NCI-H146 treated with DMSO at 0.1 percent for 48 hours (cell line): ENCODE measurements at regions not wholly inside any gene's neighbourhood (a gene's known extent, or its start where the extent isn't known, plus 50 kb on each side); places are given as distances from the start of the nearest gene placed in this dataset.
"Not testable (repeated sequence)": the region's sequence is repeated elsewhere in the genome, so short reads cannot be mapped to it uniquely, and the experiment has no call there.

Source experiments
- DNase-seq: peaks from one replicate; lab custom pipeline; 2025; ENCODE audit not compliant: unreplicated experiment; lab: John Stamatoyannopoulos, UW

- no peak for DNase-seq
Observed at GRCh38 chr5:93235761-93236160, 345.3 kb downstream of the NR2F1-AS1 start.

- no peak for DNase-seq
Observed at GRCh38 chr5:93226202-93226735, 354.8 kb downstream of the NR2F1-AS1 start.

GRCh38 chr5:93225748-93226147 is 355.3 kb downstream of the NR2F1-AS1 start:
- no peak for DNase-seq

GRCh38 chr5:93224624-93225023 is 356.4 kb downstream of the NR2F1-AS1 start:
- DNase-seq: no peak

- DNase-seq: no peak
Observed at GRCh38 chr5:93221773-93222172, 359.2 kb downstream of the NR2F1-AS1 start.

GRCh38 chr5:93220431-93220830 is 360.6 kb downstream of the NR2F1-AS1 start:
- DNase-seq: no peak

- DNase-seq: no peak
Observed at GRCh38 chr5:93219641-93220145, 361.3 kb downstream of the NR2F1-AS1 start.

- not testable (repeated sequence) for DNase-seq
Observed at GRCh38 chr5:93213111-93213794, 367.8 kb downstream of the NR2F1-AS1 start.

- DNase-seq: no peak
Observed at GRCh38 chr5:93209476-93209875, 371.5 kb downstream of the NR2F1-AS1 start.

- no peak for DNase-seq
Observed at GRCh38 chr5:93208141-93208751, 372.8 kb downstream of the NR2F1-AS1 start.

- no peak for DNase-seq
Observed at GRCh38 chr5:93206203-93206602, 374.8 kb downstream of the NR2F1-AS1 start.

GRCh38 chr5:93201061-93201460 is 380.0 kb downstream of the NR2F1-AS1 start:
- no peak for DNase-seq

- no peak for DNase-seq
Observed at GRCh38 chr5:93196986-93197385, 384.0 kb downstream of the NR2F1-AS1 start.

GRCh38 chr5:93193431-93194347 is 387.3 kb downstream of the NR2F1-AS1 start:
- DNase-seq: no peak

- no peak for DNase-seq
Observed at GRCh38 chr5:93192683-93193082, 388.3 kb downstream of the NR2F1-AS1 start.

- DNase-seq: no peak
Observed at GRCh38 chr5:93192087-93192486, 388.9 kb downstream of the NR2F1-AS1 start.

GRCh38 chr5:93191035-93191817 is 389.8 kb downstream of the NR2F1-AS1 start:
- no peak for DNase-seq

- no peak for DNase-seq
Observed at GRCh38 chr5:93189707-93190120, 391.3 kb downstream of the NR2F1-AS1 start.

- DNase-seq: no peak
Observed at GRCh38 chr5:93188876-93189485, 392.0 kb downstream of the NR2F1-AS1 start.

- no peak for DNase-seq
Observed at GRCh38 chr5:93186076-93186682, 394.8 kb downstream of the NR2F1-AS1 start.
